Stimulated activated CD4-positive, alpha-beta T cell treated with anti-CD3 and anti-CD28 coated beads, Interleukin-4, amount 100 ng/mL, for 1 hour (primary cell): ENCODE measurements at regions not wholly inside any gene's neighbourhood (a gene's known extent, or its start where the extent isn't known, plus 50 kb on each side); places are given as distances from the start of the nearest gene placed in this dataset.

ENCODE experiments used
- DNase-seq: peaks from one replicate; pipeline ENCODE4 v3.0.0-alpha.2; 2020

DNA sequence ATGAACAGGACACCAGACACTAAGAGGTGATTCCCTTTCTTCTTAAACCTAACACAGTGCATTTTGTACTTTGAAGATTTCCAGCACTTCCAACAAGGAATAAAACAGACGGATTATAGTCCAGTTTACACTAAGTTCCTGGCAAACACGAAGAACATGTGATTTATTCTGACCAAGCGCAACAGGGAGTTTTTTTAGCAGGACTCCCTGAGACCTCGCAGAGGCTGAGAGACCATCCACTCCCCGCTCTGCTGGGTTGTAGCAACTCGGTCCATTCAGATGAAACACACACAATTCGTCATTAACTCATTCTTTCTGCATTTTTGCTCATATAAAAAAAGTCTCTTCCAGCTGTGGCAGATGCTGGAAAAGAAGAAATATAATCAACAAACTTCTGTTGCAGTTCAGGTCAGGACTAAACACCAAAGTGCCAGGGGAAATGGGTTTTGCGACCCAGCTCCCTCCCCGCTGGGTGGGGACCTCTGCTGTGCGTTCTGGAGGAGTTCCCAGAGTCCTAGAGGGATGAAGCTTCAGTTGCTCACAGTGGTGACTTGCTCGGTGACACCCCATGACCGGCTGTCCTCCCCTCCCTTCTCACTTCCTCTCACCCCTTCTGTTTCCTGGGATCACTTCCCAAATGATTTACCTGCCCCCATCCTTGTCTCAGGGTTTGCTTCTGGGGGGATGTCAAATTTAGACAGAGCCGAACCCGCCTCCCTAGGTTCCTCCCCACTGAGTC, 52.5 kb downstream of the KCNF1 start:
- DNase-seq: no peak

DNA sequence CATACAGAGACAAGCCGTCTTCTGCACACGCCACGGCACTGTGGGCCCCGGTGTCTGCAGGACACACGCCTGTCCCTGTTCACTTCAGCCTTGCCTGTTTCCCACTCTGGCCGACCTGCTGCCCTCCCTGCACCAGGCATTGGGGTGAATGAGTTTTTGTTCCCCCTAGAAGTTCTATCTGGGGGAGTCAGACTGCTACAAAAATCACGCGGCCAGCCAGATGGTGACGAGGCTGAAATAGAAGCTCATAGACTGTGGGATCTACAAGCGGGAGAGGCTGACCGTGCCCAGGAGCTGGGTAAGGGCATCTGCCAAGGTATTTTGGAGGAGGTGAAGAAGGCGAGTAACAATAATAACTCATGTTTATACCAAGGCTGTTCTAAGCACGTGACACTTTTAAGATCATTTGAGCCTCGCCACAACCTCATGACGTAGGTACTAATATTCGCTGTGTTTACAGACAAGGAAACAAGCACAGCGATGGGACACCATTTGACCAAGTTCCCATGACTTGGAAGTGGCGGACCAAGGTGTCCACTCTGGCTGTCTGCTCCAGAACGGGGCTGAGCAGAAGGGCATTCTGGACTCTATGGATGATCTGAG, 53.6 kb downstream of the KCNF1 start:
- no peak for DNase-seq

DNA sequence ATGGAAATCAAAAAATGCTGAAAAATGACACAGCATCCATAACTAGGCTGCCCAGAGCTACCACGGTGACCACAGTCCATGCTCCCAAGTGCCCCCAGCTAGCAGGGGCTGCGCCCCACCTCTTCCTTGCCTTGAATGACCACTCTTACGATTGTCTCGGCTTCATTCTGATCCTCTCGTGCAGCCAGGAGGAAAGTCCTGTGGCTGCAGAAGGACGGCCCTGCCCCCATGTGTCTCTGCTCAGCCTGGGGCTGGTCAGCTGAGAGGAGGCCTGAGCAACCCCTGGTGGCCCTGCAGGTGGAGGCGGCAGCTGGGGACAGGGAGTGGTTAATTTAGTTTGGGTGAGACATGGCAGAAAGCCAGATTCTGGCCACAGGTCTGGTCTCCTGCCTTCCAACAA, 54.3 kb downstream of the KCNF1 start:
- DNase-seq: no peak

DNA sequence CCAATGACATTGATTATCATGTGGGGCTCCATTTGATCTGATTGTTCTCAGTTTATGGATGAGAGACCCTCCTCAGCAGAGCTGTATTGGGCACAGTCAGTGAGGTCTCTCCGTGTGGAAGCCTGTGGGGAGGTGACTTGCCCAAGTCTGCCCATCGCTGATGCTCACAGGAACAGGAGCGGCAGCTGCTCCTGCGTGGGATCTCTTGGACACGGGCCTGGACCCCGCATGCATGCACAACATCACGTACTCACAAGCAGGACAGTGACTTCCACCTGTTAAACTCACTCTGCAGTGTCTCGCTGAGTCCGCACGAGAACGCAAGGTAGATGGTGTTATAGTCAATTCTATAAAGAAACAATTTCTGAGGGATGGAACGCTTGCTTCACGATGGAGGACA, 55.0 kb downstream of the KCNF1 start:
- DNase-seq: no peak

DNA sequence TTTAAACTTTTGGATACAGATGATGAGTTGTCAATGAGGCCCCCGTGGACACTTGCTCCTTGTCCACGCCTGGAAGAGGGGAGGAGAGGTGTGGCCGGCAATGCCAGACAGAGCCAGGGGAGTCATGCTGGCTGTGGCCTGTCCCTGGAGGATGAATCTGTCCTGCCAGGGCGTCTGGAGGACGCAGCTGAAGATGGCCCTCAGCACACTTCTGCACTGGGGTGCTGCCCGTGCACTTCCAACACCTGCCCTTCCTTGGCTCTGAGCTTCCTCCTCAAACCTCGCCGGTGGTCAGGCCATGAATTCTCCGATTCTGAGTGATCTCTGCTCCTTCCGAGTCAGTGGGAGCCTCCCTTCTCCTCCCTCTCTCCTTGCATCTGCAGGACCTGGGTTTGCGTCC, 56.4 kb downstream of the KCNF1 start:
- DNase-seq: no peak

DNA sequence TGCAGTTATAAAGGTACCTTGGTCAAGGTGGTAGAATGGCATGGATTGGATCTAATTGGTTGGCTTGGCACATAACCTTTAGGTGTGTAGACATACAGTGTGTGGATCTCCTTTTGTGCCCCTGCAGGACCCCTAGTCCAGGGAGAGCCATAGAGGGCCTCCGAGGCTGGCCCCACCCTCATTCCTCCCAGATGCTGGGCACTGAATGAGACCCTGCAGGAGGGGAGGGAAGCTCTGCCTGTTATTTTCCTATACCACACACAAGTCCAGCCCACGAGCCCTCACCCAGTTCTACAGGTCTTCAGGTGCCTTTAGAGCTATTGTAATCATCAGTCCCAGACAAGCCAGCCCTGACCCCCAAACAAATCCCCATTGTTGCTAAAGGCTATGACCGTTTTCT, 58.9 kb downstream of the KCNF1 start:
- DNase-seq: no peak

DNA sequence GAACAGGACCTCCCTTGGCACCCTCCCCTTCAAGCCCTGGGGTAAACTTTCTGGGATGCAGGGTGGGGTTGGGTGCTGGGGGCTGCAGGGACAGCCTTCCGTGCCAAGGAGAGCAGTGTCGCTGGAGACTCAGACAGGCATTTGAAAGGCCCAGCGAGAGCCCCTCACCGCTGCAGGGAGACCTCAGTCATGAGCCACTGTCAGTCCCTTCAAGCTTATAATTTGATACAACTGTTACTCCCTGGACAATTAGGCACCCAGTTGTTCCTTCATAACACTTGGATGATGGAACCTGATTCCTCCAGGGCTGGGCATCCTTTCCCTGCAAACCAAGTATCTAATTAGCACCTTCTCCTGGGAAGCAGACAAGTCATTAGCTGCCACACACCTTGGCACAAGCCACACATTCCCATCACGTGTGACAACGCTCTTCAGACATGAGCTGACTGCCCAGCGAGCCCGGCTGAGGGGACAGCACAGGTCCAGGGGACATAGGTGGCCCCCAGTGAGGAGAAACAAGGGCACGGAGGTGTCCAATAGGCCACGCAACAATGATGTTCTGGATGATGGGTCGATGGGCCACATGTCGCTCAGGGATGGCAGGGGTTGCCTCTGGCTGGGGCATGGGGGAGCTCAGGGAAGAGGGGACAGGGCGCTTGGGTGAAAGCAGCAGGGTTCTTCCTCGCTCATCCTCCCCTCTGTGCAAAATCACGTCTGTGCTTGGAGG, 59.6 kb downstream of the KCNF1 start:
- no peak for DNase-seq

DNA sequence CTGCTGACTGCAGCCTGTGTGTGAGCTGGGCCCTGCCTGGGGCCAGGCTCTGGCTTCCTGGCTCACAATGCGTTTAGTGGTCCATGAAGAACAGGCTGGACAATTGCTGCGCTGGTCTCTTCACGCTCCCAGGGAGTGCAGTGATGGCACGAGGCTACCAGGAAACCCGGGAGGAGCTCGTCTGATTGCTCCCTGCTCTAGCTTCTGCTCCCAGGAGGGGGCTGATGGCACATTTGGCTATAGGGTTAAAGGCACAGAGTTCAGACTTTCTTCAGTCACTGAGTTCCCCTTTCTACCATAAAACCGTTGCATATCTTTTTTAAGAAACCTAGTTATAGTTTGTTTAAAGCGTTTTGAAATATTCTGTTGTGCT, 60.1 kb downstream of the KCNF1 start:
- no peak for DNase-seq

DNA sequence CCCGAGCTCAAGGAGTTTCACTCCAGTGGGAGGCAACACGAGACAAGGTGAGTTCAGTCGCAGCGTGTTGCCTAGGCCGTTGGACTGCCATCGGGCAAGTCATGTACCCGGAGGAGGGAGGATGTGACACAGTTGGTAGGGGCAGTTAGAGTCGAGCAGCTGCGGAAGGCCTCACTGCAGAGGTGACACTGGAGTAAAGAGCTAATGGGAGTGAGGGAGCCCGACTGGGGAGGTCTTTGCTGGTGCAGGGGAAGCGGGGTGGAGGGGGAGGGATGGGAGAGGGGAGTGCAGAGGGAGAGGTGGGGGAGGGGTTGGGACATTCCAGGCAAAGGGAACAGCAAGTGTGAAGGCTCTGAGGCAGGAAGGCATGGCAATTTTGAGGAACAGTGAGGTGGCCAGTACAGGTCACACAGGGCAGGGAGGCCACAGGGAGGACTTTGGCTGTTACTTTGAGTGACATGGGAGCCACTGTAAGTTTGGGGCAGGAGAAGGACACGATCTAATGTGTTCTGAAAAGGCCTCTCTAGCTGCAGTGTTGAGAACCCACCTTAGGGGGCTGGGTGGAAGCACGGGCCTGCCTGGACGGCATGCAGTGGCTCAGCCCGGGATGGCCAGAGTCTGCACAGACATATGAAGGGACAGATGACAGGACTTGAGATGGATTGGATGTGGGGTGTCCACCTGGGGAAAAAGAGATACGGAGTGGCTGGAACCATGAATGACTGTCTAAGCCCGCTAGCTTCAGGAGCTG, 61.1 kb downstream of the KCNF1 start:
- no peak for DNase-seq

DNA sequence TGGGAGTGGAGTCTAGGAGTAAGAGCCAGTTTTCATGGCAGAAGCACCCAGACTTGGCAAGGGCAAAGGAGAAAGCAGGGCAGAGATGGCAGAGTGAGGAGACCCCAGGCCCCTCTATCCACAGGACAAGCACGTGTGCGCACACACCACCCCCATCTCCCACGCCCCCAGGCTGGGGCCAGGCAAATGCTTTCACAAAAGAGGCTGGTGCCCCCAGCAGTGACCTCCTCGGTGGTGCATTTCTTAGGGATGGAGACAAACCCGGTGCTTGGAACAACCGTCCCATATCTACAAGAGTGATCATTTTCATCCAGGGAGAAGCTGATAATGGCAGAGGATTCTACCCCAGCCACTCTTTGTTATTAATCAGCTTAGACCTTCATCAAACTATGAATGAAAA, 62.0 kb downstream of the KCNF1 start:
- DNase-seq: no peak

DNA sequence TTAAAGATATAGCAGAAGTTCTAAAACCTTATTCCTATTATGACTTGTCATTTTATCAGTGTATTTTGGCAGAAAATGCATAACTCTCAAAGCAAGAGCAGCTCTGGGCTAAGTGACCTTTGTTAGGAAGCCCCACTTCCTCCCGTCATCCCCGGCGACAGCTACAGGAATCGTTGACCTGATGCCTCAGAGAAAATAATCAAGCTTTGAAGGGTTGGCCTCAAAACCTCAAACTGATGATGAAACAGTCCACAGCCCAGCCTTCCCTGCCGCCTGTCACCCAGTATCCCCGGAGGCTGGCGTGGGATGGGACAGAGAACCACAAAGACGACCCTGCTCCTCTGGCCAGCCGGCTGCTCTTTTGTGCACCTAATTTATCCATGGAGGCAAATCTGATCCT, 65.3 kb downstream of the KCNF1 start:
- DNase-seq: no peak

DNA sequence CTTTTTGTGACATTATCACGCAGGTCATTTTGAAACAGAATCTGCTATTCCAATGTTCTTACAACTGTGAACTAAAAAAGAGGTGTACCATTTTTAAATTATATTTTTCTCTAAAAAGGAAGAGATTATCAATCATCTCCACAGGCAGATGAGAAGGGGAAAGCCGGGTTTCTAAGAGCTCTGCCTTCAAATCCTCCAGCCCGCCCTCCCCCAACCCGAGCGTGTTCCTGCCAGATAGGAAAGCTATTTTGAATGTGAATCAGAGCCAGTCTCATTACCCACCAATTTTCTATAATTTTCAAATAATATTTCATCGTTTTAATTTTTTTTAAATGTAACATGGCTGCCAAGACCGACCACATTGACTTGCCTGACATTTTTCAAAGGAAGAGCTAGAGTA, 65.9 kb downstream of the KCNF1 start:
- DNase-seq: no peak

DNA sequence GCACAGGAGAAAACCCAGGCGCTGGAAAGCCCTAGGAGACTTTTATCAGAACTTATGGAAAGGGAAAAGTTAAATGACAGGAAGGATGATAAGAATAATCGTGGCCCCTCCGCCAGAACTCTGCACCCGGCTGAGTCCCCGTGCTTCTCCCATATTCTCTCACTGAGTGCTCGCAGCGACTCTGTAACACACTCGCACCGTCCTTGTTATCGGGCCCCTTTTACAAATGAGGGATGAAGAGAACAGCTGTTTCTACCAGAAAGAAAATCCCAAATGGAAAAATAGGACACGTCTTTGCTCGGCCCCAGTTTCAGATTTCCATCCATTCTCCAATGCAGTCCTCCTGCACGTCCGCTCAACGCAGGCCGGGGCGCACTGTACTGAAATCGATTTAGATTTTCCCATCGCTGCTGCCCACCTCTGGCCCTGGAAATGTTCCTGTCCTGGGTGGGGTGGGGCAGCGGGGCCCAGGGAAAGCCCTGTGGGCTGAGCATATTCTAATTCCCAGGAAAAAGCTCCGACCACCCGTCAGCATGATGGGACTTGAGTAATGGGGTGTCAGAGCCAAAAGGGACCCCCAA, 66.4 kb downstream of the KCNF1 start:
- no peak for DNase-seq

DNA sequence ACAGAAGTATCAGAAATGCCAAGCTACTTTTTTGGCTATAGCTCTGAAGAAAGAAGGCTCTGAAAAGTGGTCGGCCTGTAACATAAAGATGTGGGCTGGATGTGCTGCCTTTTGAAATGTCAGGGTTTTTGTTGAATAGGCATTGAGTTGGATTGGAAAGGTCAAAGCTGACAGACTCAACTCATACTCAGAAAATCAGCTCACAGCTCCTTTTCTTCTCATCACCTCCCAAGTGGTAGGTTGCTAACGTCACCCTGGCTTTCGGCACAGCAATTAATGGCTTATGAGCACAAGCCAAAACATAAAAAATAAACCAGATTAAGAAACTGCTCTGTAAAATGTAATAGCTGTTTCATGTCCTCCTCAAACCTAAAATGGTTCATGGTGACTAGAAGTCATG, 68.3 kb downstream of the KCNF1 start:
- no peak for DNase-seq

DNA sequence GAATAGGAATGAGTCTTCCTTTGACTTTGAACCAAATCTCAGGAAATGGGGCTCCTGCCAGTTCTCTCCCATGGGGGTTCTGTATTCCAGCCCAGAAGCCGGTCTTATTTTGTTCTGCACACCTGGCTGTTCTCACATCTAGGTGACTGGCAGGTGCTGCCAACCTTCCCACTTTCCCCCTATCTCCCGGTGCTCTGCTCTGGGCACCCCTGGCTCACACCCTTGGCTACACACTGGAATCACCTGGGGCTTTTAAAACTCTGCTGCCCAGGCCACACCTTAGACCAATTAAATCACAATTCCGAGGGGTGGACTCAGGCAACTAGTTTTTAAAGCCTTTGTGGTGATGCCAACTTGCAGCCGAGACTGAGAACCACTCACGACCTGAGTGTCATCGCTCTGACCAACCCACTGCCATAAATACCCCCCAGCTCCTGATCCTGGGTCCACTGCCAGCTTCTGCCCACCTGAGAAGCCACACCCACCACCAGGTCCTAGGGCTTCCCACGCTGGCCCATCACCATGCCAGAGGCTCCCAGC, 69.2 kb downstream of the KCNF1 start:
- no peak for DNase-seq

DNA sequence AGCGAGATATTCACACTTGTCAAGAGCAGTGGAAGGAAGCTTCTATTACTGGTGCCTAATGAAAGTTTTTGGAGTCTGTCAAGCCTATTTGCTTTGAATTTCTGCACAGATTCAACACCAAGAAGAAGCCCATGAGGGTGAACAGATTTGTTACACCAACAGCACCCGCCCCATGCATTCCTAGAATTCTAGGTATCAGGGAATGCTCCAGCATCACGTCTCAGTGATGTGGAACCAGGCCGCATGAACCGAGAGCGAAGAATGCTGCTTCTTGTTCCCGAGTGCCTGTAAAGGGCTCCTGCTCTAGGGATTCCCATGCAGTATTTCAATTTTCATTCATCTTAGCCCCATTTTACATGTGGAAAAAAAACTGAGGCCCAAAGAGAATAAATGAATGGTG, 69.7 kb downstream of the KCNF1 start:
- no peak for DNase-seq

DNA sequence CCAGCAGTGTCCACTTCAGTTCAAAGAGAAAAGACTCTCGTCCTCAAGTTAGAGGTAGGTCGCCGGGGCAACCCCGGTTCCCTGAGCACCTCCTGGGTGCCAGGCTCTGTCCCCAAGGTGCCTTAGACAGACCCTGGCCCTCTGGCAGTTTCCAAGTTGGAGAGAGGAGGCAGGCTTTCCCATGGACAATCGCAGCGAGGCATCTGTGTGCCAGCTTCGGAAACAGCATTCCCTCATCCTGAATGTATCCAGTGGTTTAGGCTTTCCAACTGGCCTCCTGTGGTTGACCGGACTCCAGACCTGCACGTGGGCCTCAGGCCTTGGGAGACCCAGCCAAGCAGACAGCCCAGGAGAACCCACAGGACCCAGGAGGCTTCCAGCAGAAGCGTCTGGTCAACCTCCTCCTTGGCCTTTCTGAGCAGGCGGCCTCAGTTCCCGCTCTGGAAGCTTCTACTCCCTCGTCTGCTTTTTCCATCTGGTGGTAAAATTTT, 70.3 kb downstream of the KCNF1 start:
- DNase-seq: no peak

DNA sequence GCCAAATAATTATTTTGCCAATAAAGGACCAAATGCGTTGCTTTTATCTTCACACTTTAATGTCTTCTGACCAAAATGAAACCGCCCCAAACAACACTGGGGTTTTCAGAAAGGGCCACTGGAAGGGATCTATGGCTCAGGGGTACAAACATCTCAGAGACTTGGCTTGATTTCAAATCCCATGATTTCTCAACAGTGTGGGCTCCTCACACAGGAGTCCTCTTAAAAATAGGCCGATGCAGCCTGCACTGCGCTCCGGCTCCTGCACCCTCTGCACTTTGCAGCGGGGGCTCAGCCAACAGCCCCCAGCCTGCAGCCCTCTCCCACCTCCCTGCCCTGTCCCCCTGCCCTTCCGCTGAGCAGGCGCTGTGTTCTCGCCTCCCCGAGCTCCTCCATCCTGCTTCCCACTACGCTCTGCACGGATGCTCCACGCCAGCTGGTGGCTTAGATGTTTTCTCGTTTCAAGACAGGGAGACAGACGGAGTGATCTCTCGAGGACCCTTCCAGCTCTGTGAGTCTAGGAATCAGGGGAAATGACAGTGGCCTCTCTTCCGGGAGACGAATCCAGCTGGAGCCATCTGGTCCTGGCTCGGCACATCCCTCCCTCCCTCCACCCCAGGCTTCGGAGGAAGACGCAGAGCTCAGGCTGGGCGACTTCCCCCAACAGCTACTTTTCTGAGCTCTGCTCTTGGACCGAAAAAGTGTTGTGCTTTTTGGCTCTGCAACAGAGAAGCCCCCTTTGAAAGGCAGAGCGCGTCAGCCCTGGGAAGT, 71.4 kb downstream of the KCNF1 start:
- DNase-seq: no peak

DNA sequence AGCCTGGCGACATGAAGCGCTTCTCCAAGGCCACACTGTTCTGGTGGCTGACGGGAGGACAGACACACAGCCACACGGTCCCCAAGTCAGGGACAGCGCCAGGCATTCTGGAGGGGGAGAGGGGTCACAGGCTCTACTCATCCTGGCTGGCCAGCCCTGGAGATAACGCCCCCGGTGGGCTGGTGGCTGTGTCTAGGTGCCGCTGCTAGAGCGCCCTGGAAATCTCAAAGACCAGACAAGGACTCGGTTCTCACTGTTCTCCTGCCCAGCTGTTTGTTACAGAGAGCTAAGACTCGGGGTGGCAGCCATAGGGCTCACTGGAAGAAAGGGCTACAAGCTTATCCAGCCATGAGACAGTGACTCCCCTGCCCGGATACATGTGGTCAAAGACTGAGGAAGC, 72.0 kb downstream of the KCNF1 start:
- DNase-seq: no peak

DNA sequence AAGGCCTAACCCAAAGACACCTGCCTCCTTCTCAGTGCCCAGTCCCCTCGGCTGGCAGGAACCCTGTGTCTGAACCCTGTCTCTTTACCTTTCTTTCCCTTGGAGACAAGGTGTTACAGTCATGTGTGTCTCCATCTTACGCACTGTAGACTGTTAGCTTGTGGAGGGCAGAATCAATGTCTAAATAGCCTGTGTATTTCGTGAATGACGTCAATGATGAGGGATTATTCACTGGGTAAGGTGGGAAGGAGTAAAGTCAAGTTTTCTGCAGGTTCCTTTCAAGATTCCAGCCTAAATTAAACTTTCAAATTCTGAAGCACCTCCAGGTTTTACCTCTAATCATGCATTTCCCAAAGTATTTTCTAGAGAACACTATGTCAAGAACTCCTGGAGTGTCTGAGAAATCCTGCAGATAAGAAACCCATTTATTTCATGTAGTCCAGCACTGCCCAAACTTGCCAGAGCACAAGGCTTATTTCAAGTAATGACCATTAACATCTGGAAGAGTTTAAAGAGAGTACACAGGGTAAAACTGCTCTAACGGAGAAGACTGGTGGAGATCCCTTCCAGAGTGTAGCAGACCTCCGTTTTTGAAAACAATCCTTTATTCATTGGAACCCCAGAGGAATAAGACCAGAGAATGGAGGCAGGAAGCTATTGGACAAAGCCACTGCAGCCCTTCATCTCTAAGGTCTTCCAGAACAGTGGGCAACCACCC, 72.8 kb downstream of the KCNF1 start:
- no peak for DNase-seq

DNA sequence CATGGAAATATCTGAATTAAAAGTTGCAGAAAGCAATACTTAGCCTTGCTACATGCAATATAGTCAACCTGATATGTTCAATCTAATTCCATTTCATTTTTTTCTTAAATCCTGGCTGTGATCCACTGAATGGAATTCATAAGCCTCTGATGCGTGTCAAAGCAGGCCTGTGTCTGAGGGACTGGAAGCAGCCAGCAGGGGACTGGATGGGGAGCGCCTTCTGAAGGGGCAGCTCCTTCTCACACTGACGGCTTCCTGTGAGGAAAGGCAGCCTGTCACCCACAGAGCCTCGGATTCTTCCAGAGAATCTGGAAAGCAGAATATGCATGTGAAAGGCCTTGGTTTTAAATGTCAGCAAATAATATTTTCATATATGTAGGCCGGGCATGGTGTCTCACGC, 73.5 kb downstream of the KCNF1 start:
- DNase-seq: no peak
